Tibial nerve (tissue), 4 donors: ENCODE measurements at regions not wholly inside any gene's neighbourhood (a gene's known extent, or its start where the extent isn't known, plus 50 kb on each side); places are given as distances from the start of the nearest gene placed in this dataset.

Experiments used
- DNase-seq, 2 donors: peaks; one replicate each; pipeline ENCODE4 v3.0.0-alpha.2; 2019; ENCODE audit warnings: low spot score in 2 of 2
- H3K27ac ChIP-seq, 4 donors: fragments of 200-600 bp; sonication (generic) in 3 of 4; one replicate each; pipeline ENCODE4 v1.5.1; 2017 to 2019; ENCODE audit warnings: mild to moderate bottlenecking in 1 of 4
- H3K27me3 ChIP-seq, 2 donors: fragments of 200-600 bp; sonication (generic) in 1 of 2; one replicate each; pipeline versions ENCODE4 v1.5.1 to v1.6.0; 2017 to 2019
- H3K36me3 ChIP-seq, 3 donors: fragments of 200-600 bp; sonication (generic); one replicate each; pipeline ENCODE4 v1.5.1; 2018 to 2019
- H3K4me1 ChIP-seq, 4 donors: fragments of 200-600 bp; sonication (generic) in 3 of 4; one replicate each; pipeline ENCODE4 v1.5.1; 2017 to 2019
- H3K4me3 ChIP-seq, 4 donors: fragments of 200-600 bp; sonication (generic) in 3 of 4; one replicate each; pipeline ENCODE4 v1.5.1; 2017 to 2019; ENCODE audit warnings: mild to moderate bottlenecking in 1 of 4, moderate library complexity in 1 of 4
- H3K9me3 ChIP-seq, 4 donors: fragments of 200-600 bp; sonication (generic) in 3 of 4; one replicate each; pipeline ENCODE4 v1.5.1; 2017 to 2019
- CTCF ChIP-seq, 5 experiments: fragments of 200-600 bp in 3 of 5; fragments of 450-650 bp in 2 of 5; sonication (generic) in 3 of 5; IDR thresholded peaks; one replicate each; pipeline ENCODE4 v1.5.1; 2016 to 2019; ENCODE audit warnings: antibody characterized with exemption in 5 of 5, mild to moderate bottlenecking in 3 of 5, moderate library complexity in 2 of 5
- EP300 ChIP-seq, 2 donors: sonication (generic); formaldehyde crosslinking; IDR thresholded peaks; one replicate each; pipeline ENCODE4 v1.6.1; 2017; ENCODE audit warnings: antibody characterized with exemption in 2 of 2, mild to moderate bottlenecking in 1 of 2
- POLR2A ChIP-seq, 2 donors: fragments of 450-650 bp; IDR thresholded peaks; one replicate each; pipeline ENCODE4 v1.6.1; 2017; ENCODE audit warnings: antibody characterized with exemption in 2 of 2, mild to moderate bottlenecking in 2 of 2, moderate library complexity in 2 of 2
- WGBS, 2 donors: methylation state at CpG; one replicate each; pipeline ENCODE4 v1.1.5; 2018; 5-methylcytosine and 5-hydroxymethylcytosine counted together

GRCh38 chr7:54810401-54810800, 51.4 kb upstream of the SEC61G start:
- WGBS, 2 donors: 39 to 45% methylated on average over 1 of the region's 1 CpG
- no peak overlapping the region for H3K27ac ChIP-seq

GRCh38 chr7:54811041-54811845, 52.2 kb upstream of the SEC61G start:
- Histone ChIP-seq H3K9me3 (no peaks in the 10 kb centered on the region), H3K36me3 (no peaks in the 10 kb centered on the region), H3K4me3 (no peak overlapping the region), H3K27ac (peak overlapping the region in 1 of 4 donors; percentile 56), H3K4me1 (peaks cover 0 to 28% (median 3%) of the 10 kb centered on the region in 4 donors), H3K27me3 (no peaks in the 10 kb centered on the region)
- TF ChIP-seq EP300 (IDR thresholded peaks at IDR 0.05) (no peak), POLR2A (IDR thresholded peaks at IDR 0.05) (no peak), CTCF (IDR thresholded peaks at IDR 0.05) (no peak)
- WGBS, 2 donors: 44 to 50% methylated on average over 5 of the region's 5 CpGs
- DNase-seq: no peak

More at GRCh38 chr7:54810401-54810800, 51.4 kb upstream of the SEC61G start:
- no peak for DNase-seq
- H3K9me3 ChIP-seq: no peaks in the 10 kb centered on the region
- no peak overlapping the region for H3K4me3 ChIP-seq
- H3K36me3 ChIP-seq: no peaks in the 10 kb centered on the region
- no peak for TF ChIP-seq EP300 (IDR thresholded peaks at IDR 0.05)
- H3K27me3 ChIP-seq: no peaks in the 10 kb centered on the region
- H3K4me1 ChIP-seq: peaks cover 0 to 28% (median 3%) of the 10 kb centered on the region in 4 donors

GRCh38 chr7:54811846-54812254, 52.8 kb upstream of the SEC61G start:
- Histone ChIP-seq H3K36me3 (no peaks in the 10 kb centered on the region), H3K4me3 (no peak overlapping the region), H3K9me3 (no peaks in the 10 kb centered on the region), H3K27ac (peak overlapping the region in 1 of 4 donors; percentile 56), H3K4me1 (peaks cover 0 to 28% (median 3%) of the 10 kb centered on the region in 4 donors), H3K27me3 (no peaks in the 10 kb centered on the region)
- WGBS, 2 donors: 57 to 60% methylated on average over 8 of the region's 8 CpGs
- no peak for TF ChIP-seq POLR2A (IDR thresholded peaks at IDR 0.05)
- no peak for TF ChIP-seq CTCF (IDR thresholded peaks at IDR 0.05)
- TF ChIP-seq EP300 (IDR thresholded peaks at IDR 0.05): peak in 1 of 2 donors; percentile 4
- no peak for DNase-seq

GRCh38 chr7:54812756-54813322, 53.8 kb upstream of the SEC61G start:
- no peak overlapping the region for H3K4me3 ChIP-seq
- no peaks in the 10 kb centered on the region for H3K36me3 ChIP-seq
- WGBS, 2 donors: 80 to 85% methylated on average over 4 of the region's 4 CpGs
- peaks cover 0 to 28% (median 3%) of the 10 kb centered on the region in 4 donors for H3K4me1 ChIP-seq
- TF ChIP-seq EP300 (IDR thresholded peaks at IDR 0.05) (no peak), POLR2A (IDR thresholded peaks at IDR 0.05) (no peak), CTCF (IDR thresholded peaks at IDR 0.05) (no peak)
- DNase-seq: no peak
- H3K9me3 ChIP-seq: no peaks in the 10 kb centered on the region
- H3K27ac ChIP-seq: peak overlapping the region in 1 of 4 donors; percentile 22
- no peaks in the 10 kb centered on the region for H3K27me3 ChIP-seq

GRCh38 chr7:54813398-54813797, 54.4 kb upstream of the SEC61G start:
- DNase-seq: peak; percentile 39 to 52
- 59 to 71% methylated on average over 6 of the region's 6 CpGs for WGBS, 2 donors
- Histone ChIP-seq H3K4me3 (no peak overlapping the region), H3K36me3 (no peaks in the 10 kb centered on the region), H3K4me1 (peaks cover 0 to 28% (median 3%) of the 10 kb centered on the region in 4 donors), H3K27ac (peak overlapping the region in 1 of 4 donors; percentile 22), H3K9me3 (no peaks in the 10 kb centered on the region), H3K27me3 (no peaks in the 10 kb centered on the region)
- TF ChIP-seq EP300 (IDR thresholded peaks at IDR 0.05): no peak
- TF ChIP-seq CTCF (IDR thresholded peaks at IDR 0.05): no peak
- TF ChIP-seq POLR2A (IDR thresholded peaks at IDR 0.05): no peak
